ENCODE measurements at regions not wholly inside any gene's neighbourhood (a gene's known extent, or its start where the extent isn't known, plus 50 kb on each side); places are given as distances from the start of the nearest gene placed in this dataset.

GRCh38 chr18:56469582-56469981, 168.8 kb downstream of the TXNL1 start:
- no peak for DNase-seq
- Histone ChIP-seq H3K4me3 (no peak overlapping the region), H3K9me3 (peaks cover 0 to 10% (median 0%) of the 10 kb centered on the region in 3 donors), H3K36me3 (no peaks in the 10 kb centered on the region), H3K27me3 (no peaks in the 10 kb centered on the region), H3K4me1 (peaks cover 0 to 13% (median 0%) of the 10 kb centered on the region in 3 donors), H3K27ac (peak overlapping the region in 2 of 4 donors; percentile 55 to 76)
- WGBS, 2 donors = 49 to 50% methylated on average over 4 of the region's 4 CpGs
- no peak for TF ChIP-seq CTCF (IDR thresholded peaks at IDR 0.05)
- TF ChIP-seq POLR2A (IDR thresholded peaks at IDR 0.05) = no peak
- intact Hi-C loops (cut with DNase I) = no loop called here

- no peak overlapping the region for H3K4me3 ChIP-seq
- H3K36me3 ChIP-seq = no peaks in the 10 kb centered on the region
- WGBS, 2 donors = 46 to 82% methylated on average over 1 of the region's 1 CpG
- no peak for DNase-seq
- peaks cover 0 to 13% (median 0%) of the 10 kb centered on the region in 3 donors for H3K4me1 ChIP-seq
- TF ChIP-seq POLR2A (IDR thresholded peaks at IDR 0.05) (no peak), CTCF (IDR thresholded peaks at IDR 0.05) (no peak)
- H3K27ac ChIP-seq = peak overlapping the region in 3 of 4 donors; percentile 32 to 76 (median 55)
- intact Hi-C loops (cut with DNase I) = no loop called here
- peaks cover 0 to 16% (median 0%) of the 10 kb centered on the region in 3 donors for H3K9me3 ChIP-seq
- H3K27me3 ChIP-seq = no peaks in the 10 kb centered on the region
Measured at GRCh38 chr18:56468396-56468795, 170.0 kb downstream of the TXNL1 start.

GRCh38 chr18:56462276-56462675, 176.1 kb downstream of the TXNL1 start:
- no peak for TF ChIP-seq POLR2A (IDR thresholded peaks at IDR 0.05)
- no peak for TF ChIP-seq CTCF (IDR thresholded peaks at IDR 0.05)
- Histone ChIP-seq H3K36me3 (no peaks in the 10 kb centered on the region), H3K27me3 (no peaks in the 10 kb centered on the region), H3K27ac (no peak overlapping the region), H3K9me3 (peaks cover 0 to 16% (median 0%) of the 10 kb centered on the region in 3 donors), H3K4me3 (no peak overlapping the region), H3K4me1 (peaks cover 0 to 13% (median 5%) of the 10 kb centered on the region in 3 donors)
- whole genome bisulfite sequencing, 2 donors = 81 to 91% methylated on average over 1 of the region's 1 CpG
- DNase-seq = no peak
- intact Hi-C loops (cut with DNase I) = no loop called here

GRCh38 chr18:56461151-56461550, 177.2 kb downstream of the TXNL1 start:
- Histone ChIP-seq H3K27ac (peak overlapping the region in 2 of 4 donors; percentile 52 to 64), H3K4me1 (peaks cover 0 to 13% (median 5%) of the 10 kb centered on the region in 3 donors), H3K36me3 (no peaks in the 10 kb centered on the region), H3K4me3 (no peak overlapping the region), H3K9me3 (peaks cover 0 to 16% (median 0%) of the 10 kb centered on the region in 3 donors), H3K27me3 (no peaks in the 10 kb centered on the region)
- WGBS, 2 donors = 44 to 67% methylated on average over 1 of the region's 1 CpG
- TF ChIP-seq POLR2A (IDR thresholded peaks at IDR 0.05) (no peak), CTCF (IDR thresholded peaks at IDR 0.05) (no peak)
- intact Hi-C loops (cut with DNase I) = no loop called here
- no peak for DNase-seq

GRCh38 chr18:56460581-56460980, 177.8 kb downstream of the TXNL1 start:
- DNase-seq = no peak
- Histone ChIP-seq H3K4me1 (peaks cover 0 to 13% (median 5%) of the 10 kb centered on the region in 3 donors), H3K9me3 (peaks cover 0 to 16% (median 0%) of the 10 kb centered on the region in 3 donors), H3K4me3 (no peak overlapping the region), H3K27me3 (no peaks in the 10 kb centered on the region), H3K27ac (peak overlapping the region in 2 of 4 donors; percentile 52 to 64), H3K36me3 (no peaks in the 10 kb centered on the region)
- WGBS, 2 donors = 42 to 53% methylated on average over 3 of the region's 3 CpGs
- intact Hi-C loops (cut with DNase I) = no loop called here
- no peak for TF ChIP-seq POLR2A (IDR thresholded peaks at IDR 0.05)
